CD4-positive, alpha-beta T cell treated with Interleukin-6 for 4 hours (primary cell): ENCODE measurements at regions not wholly inside any gene's neighbourhood (a gene's known extent, or its start where the extent isn't known, plus 50 kb on each side); places are given as distances from the start of the nearest gene placed in this dataset.
A peak's percentile ranks its signal among the peaks of the same experiment; 100 is the strongest.
"Not testable (repeated sequence)": the region's sequence is repeated elsewhere in the genome, so short reads cannot be mapped to it uniquely, and the experiment has no call there.

Experiments
- DNase-seq: peaks from one replicate; pipeline ENCODE4 v3.0.0-alpha.2; 2020; ENCODE audit warnings: mixed read lengths

DNA sequence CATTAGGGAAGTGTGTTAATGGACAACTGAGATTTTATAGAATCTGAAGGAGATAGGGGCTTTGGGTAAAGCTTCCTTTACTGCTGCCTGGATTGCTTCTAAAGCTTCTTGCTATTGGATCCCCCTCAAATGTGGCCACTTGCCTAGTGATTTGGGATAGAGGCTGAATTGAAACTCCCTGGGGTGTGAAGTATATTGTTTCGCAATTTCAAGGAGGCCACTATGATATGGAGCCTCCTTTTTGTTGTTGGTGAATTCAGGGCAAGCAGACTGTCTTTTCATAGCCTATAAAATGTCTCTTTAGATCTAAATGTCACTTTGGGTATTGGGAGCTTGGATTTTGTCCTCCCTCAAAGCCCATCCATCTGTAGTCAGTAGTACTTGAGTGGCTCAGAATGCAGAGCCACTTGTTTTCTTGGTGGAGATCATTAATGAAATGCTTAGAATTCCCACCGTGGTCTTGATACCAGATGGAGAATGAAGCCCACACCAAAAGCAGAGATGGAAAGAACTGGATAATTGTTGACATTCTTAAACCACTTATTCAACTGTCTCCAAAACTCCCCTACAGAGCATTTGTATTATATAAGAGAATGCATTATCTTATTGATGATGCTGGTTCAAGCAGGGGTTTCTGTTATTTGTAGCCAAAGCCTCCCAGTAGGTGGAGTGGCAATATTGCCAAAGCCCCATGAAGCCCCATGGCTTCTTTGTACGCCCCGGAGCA is 144.3 kb upstream of the KCNE2 start:
- DNase-seq = no peak

DNA sequence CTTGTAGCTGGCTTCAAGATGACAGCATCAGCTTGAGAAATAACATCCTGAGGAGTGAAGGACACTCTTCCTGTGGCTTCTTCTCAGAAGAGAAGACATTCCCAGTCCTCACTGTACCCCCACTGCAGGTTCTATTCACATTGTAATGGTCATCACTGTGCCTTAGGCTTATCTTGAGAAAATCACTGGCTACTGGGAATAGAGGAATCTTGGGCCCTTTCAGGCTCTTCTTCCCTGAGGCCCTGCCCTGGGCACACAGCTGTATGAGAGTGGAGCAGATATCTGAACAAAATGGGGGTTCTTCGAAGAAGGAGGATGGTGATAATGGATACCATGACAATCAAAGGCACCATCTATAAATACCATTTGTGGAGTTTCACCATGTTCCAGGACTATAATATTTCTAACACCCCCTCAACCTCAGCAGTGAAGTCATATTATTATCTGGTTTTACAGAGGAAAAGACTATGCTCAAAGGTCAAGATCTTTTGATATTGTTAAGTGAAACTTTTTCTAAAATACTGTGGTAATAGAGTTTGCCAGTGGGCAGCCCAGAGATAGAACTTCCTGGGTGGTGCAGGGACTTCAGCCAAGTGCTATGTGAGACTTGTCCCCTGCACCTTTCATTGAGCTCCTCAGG is 143.1 kb upstream of the KCNE2 start:
- no peak for DNase-seq

DNA sequence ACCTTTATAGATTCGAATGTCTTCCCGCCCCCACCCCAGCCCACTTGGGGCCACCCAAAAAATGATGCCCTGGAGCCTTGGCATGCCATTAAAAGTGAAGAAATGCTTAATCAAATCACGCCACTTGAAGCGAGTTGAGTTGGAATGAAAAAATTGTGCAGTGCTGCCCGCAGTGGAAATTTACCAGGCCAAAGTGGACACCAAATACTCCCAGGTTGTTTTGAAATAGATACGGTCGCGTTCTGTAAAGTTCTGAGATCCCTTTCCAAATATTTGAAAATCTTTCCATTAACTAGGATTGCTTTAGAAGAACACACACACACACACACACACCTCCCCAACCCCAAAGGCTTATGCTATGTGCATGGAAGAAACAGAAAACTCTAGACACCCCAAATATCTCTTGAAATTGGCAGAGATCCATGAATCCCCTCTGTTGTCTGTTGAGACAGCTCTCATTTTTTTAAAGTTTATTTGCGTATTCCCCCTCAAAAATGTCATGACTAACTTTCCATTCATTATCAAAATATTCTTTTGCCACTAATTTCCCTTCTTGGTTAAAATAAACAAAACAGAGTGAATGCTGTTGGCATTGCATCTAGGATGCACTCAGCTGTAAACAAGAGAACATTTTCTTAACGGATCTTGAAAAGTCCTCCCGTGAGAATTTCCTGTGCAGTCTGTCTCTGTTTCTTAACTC is 142.3 kb upstream of the KCNE2 start:
- no peak for DNase-seq

DNA sequence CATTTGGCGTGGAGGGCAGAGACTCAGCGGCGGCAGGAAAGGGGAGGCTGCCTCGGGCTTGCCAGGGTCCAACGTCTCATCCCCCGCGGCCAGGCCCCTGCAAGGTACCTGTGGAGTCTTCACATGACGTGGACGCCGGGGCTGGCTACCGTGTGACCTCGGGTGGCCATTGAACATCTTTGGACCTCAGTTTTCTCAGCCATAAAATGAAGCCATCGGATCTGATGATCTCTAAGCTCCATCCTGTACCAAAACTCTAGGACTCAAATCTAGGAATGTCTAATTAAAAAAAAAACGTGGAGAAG is 141.8 kb upstream of the KCNE2 start:
- DNase-seq = no peak

DNA sequence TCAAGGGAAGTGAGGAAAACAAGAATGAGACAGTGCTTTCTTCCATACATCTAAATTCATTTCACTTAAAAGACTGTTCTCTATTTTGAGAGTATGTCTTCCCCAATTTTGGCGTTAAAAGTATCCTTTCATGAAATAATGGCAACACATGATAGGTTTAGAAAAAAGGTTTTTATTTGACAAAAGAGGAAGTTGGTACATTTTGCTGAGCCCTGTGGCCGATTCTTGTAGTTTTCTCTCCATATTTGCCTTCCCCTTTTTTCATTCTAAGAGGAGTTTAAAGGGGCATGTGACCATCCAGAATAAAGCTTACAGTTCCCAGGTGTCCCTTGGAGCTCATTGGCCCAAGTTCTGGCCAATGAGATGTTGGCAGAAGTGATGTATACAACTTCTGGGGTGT is 140.4 kb upstream of the KCNE2 start:
- DNase-seq = no peak

DNA sequence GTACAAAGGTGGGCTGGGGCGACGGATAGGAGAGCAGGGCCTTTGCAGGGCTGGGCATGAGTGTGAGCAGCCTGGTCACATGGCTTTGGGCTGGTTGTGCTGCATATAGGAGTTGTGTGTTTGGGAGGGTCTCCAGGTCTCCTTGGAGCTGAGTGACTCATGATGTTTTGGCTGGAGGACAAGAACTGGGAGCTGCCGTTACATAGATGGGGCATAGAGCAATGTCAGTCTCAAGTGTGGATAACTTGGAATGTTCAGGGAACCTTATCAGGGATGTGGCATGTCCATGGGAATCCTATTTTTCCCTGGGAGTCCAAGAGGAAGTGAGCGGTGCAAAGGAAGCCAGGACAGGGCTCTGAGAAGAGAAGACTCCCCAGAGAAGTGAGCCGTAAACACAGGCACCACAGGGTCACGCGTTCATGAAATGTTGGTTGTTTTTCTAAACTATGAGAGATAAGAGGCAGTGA is 136.4 kb upstream of the KCNE2 start:
- DNase-seq = no peak

DNA sequence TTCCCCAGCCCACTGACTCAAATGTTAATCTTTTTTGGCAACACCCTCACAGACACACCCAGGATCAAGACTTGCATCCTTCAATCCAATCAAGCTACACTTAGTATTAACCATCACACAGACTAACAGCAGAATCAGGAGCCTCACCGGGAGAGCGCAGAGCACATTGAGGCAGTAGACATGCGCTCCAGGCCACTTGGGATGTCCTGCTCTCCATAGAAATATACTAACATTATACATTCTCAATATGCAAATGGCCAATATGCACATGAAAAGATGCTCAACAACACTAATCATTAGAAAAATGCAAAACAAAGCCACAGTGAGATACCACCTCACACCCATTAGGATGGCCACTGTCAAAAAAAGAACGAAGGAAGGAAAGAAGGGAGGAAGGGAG is 135.0 kb upstream of the KCNE2 start:
- no peak for DNase-seq

DNA sequence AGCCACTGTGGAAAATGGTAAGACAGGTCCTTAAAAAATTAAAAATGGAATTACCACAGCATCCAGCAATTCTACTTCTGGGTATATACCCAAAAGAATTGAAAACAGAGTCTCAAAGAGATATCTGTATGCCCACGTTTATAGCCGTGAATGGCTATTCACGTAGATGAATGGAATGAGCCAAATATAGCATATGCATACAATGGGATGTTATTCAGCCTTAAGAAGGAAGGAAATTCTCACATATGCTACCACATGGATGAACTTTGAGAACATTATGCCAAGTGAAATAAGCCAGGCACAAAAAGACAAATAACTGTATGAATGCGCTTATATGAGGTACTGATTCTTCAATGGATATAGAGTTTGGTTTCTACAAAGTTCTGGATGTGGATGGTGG is 134.5 kb upstream of the KCNE2 start:
- DNase-seq = no peak

DNA sequence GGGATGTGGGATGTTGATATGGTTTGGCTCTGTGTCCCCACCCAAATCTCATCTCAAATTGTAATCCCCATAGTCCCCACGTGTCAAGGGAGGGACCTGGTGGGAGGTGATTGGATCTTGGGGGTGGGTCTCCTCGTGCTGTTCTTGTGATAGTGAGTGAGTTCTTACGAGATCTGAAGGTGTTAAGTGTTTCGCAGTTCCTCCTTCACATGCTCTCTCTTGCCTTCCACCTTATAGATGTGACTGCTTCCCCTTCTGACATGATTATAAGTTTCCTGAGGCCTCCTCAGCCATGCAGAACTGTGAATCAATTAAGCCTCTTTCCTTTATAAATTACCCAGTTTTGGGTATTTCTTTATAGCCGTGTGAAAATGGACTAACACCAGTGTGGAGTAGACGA is 130.1 kb upstream of the KCNE2 start:
- DNase-seq = not testable (repeated sequence)

DNA sequence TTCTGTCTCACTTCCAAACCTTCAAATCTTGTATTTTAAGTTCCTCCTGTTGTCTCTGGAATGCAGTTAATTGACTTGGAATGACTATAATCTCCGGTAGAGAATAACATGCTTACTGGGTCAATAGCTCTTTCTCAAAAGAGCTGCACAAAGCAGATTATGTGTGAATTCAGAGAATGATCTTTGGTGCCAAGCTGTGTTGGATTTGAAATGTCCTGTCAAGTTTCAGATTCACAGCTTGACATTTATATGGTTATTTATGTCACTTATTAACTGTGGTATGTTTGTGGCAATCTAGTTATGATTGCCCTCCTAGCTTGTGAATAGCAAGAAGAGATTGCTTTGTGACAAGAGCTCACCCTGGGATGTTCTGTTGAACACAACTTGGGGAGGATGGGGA is 128.3 kb upstream of the KCNE2 start:
- no peak for DNase-seq

DNA sequence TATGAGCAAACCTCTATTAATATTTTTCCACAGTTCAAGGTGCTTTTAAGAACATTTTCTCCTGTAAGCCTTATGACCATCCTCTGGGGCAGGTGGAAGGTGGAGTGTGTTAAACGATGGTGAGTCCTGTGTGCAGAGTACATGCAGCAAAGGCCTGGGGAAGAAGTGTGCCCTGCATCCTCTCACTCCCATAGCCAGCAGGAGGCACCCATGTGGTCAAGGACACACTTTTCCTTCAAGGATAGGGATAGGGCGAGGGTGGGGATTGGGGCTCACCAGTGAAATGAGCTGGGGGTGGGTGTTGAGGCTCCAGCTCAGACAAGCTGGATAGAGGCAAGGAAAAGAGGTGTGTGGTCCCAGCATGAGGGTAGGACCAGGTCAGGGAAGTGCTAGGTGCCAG is 120.8 kb upstream of the KCNE2 start:
- no peak for DNase-seq

DNA sequence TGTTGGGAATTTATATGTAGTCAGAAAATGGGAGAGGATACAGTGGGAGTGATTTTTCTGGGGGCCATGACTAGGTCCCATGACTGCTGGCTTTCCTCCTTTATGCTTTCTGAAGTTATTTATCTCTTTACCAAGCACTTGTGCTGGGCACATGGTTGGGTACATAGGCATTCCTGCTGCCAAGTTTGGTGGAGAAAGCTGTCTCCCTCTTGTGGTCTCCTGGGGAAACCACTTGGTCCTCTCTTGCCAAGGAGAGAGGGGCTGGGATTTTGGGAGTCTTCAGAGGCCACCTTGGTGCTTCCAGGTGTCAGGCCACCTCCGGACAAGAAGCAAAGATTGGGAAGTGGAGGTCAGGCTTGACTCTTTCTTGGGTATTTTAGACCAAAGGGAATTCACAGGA is 120.2 kb upstream of the KCNE2 start:
- peak; percentile 44 for DNase-seq

DNA sequence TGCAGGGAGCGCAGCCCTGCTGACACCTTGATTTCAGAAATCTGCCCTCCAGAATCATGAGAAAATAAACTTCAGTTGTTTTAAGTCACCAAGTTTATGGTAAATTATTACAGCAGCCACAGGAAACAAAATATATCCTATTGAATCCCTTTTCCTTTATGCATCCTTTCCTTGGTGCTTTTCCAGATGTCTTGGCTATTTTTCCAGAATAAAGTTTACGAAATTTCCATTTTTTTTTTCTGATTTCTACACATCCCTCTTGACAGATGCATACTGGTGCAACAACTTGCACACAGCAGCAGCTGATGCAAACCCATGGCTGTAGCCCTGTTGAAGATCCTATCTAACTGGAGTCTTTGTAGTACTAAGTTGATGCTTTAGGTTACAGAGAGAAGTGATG is 111.1 kb upstream of the KCNE2 start:
- DNase-seq = no peak

DNA sequence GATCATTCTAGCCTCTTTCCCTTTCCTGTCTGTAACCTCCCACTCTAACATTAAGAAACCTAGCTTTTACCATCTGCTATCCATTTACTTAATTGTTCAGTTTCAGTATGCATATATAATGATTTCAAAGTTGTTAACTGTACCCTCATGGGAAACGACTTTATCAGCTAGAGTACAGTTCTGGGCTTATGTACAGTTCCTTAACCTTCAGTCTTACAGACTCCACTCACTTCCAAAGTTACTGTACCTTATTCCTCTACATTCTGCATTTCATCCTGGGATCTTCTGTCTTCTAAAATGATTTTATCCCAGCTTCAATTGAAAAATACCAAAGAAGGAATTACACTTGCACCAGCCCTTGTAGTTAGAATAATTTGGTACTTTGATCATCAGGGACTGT is 108.7 kb upstream of the KCNE2 start:
- DNase-seq = no peak

DNA sequence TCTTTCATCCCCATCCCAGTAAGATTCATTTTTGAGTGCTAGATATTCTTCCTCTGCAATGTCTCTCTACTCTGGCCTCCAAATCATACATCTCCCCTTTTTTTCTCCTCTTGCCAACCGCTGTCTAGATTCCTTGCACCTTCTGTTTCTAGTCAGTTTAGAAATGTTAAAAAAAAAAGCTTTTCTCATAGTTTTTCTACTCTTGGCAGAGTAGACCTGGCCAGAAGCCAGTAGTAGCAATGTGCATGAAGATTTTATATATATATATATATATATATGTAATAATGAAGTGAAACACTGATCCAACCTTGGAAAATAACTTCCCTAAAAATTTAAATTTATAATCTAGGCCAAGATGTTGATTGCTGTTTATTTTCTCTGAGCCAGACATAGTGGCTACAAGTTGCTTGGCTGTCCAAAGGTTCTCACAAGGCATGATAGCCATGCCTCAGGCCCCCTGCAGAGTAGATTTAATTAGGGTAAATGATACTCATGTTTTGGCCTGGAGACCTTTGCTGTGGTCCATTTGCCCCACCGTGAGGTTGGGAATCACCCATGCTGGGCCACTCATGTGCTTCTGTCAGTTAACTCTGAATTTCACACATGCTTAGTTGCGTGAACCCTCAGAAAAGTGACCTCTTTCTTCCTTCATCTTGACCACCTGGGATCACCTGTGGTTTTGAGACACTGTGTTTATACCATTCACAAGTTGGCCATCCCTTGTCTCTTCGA is 103.4 kb upstream of the KCNE2 start:
- DNase-seq = no peak

DNA sequence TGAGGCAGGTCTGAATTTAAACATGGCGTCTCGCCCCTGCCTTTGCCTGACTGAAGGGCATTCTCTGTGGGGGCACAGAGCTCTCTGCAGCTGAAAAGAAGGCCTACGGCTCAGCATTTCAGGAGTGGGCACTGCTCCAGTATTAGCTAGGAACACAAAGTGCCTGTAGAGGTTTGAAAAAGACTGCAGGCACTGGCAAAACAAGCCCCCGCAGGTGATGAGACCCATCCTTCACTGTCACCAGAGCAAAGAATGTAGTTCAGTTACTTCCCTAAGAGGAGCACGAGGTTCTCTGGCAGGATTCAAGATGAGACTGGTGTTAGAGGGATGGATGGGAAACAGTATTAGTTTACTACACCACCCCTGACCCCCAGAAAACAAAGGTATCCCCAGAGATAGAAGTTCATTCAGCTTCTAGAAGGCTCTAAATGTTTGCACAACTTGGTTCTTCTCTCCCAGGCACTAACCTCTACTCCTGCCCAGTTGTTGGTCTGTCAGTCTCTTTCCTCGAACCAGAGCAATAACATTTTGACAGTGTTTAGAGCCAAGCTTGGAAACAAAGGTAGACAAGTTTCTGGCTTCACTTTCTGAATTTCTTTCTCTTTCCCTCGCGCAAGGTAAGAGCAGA is 101.9 kb upstream of the KCNE2 start:
- DNase-seq = no peak

DNA sequence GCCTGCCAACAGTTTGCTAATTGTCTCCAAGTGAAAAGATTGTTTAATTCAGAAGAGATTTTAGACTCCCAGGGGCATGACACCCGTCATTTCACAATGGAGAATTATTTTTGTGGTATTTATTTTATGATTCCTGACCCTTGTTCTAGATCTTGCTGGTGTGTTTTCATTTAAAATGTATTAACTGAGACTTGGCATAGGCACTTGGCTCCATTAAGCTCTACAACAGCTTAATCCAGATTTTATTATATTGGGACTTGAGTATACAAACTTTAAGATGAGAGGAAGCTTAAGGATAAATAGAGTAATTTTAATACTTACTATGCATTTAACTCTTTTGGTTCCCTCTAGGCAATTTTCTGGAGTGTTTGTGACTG is 101.3 kb upstream of the KCNE2 start:
- no peak for DNase-seq

DNA sequence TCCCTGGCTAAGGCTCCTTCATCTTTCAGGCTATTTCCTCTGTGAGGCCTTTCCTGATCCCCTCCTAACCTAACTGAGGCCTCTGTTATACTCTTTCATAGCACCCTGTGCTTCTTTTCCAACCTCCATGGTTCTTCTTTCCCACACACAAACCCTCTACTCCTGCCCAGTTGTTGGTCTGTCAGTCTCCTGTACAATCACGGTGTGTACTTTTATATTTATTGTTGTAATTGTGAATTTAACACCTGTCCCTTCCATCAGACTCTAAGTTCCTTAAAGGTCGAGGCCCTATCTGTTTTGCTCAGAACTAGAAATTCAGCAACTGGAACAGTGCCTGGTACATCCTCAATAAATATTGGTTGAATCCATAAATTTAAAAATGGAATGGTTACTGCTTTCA is 100.2 kb upstream of the KCNE2 start:
- DNase-seq = no peak

DNA sequence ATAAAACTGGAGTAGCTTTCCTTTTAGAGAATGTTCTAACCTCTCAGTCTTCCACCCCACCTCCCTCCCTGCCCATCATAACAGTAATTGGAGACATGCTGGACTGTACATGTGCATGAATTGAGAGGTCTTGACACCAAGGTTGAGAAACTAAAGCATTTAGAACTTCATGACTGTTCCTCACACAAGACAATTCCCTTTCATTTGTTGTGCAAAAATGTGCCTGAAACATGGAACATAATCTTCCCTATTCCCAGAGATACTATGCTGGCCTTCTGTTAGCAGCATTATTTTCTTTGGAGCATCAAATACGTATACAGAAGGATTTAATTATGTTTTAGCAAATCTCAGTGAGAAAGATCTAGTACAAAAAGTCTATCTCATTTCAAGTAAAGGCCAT is 97.5 kb upstream of the KCNE2 start:
- DNase-seq = no peak

DNA sequence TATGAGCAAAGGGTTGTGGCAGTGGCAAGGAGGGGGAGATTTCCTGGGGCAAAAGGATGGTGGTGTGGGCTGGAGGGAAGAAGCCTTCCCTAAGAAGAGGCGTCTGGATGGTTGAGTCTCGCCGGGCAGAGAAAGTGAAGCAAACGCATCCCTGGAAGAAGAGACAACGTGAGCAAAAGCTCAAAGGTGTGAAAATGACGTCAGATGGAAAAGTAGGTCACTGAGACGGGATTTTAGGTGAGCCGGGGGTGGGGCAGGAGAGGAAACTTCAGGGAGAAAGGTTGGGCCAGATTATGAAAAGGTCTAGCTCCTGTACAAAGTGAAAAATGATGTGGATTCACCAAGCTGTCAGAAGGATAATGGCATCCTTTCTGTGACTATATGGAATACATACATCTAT is 95.3 kb upstream of the KCNE2 start:
- DNase-seq = no peak

DNA sequence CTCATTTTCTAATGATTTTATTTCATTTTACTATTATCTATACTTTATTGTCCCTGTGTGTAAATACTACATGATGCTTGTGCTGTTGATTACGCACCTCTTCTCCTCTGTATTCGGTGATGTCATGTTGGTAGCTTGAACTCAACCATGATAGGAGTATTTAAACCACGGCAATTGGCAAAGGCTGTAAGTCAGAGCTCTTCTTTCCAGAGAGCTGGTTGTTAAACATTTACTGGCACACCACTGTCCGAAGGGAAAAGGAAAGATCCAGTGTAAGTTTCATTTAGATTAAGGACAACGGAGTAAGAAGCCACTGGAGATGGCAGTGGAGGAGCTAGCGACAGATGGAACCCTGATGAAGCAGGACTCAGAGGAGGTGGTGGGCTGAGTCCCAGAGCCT is 93.4 kb upstream of the KCNE2 start:
- DNase-seq = no peak

DNA sequence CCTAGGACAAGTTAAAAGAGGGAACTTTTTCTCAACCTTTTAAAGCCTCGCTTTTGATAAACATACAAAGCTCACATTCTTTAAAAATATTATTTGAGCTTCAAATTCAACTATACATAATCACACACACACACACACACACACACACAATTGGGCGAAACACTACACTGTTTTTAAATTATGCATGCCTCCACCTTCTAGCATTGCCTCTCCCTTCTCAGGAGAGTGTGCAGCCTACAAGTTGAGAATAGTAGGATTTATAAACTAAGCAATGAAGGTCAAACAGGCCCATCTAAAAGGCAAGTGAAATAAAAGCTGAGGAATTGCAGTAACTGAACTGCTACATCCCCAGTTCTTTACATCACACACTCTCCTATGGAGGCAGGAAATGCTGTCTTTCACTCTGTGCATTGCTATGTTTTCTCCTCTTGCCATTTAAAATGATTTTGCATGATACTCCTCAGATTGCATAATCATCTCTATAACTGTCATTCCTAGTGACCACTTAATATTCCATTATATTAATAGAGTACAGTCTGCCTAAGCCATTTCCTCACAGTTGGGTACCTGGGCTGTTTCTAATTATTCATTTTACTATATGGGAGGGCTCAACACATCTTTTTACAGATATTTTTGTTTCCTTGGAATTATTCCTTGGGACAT is 92.5 kb upstream of the KCNE2 start:
- no peak for DNase-seq

DNA sequence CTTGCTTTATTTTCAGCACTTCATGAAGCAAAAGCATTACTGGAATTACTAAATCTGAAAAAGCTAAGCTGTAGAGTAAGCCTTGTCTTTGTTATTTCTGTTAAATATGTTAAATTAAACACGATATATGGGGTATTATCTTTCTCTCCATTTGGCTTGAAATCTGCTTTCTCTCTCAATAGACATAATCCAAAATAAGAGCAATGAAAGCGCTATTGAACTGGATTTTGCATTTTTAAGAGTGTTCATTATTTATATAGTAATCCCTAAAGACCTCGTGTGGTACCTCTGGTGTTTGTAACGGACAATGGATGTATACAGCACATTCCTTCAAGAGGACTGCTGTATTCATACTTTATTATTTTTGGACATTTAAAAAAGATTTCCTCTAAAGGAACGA is 91.5 kb upstream of the KCNE2 start:
- DNase-seq = no peak
